GM23338 (cell line): ENCODE measurements at regions not wholly inside any gene's neighbourhood (a gene's known extent, or its start where the extent isn't known, plus 50 kb on each side); places are given as distances from the start of the nearest gene placed in this dataset.
"Not testable (repeated sequence)": the region's sequence is repeated elsewhere in the genome, so short reads cannot be mapped to it uniquely, and the experiment has no call there.

Experiments
- ATAC-seq: fragments of 200-7000 bp; cut with Tn5 transposase; 3 replicates; pipeline ENCODE4 v1.9.1; 2020
- DNase-seq: peaks from one replicate; pipeline ENCODE4 v3.0.0-alpha.2; 2015; ENCODE audit warnings: low spot score
- H2AFZ ChIP-seq: fragments of 200-600 bp; sonication (generic); 2 replicates; pipeline ENCODE4 v1.8.0; 2016; ENCODE audit warnings: antibody characterized with exemption, mild to moderate bottlenecking, moderate library complexity
- H3F3A ChIP-seq: fragments of 200-600 bp; sonication (generic); replicated peaks from 2 replicates; pipeline ENCODE4 v1.8.0; 2017; ENCODE audit warnings: antibody characterized with exemption, mixed run types, low read depth
- H3K27ac ChIP-seq: fragments of 200-600 bp; sonication (generic); 2 replicates; pipeline ENCODE4 v1.6.1; 2016; ENCODE audit warnings: low read depth
- H3K27me3 ChIP-seq: fragments of 200-600 bp; sonication (generic); 2 replicates; pipeline ENCODE4 v1.8.0; 2016; ENCODE audit warnings: mild to moderate bottlenecking, mixed run types, moderate library complexity; ENCODE audit not compliant: insufficient read depth
- H3K36me3 ChIP-seq: fragments of 200-600 bp; sonication (generic); 2 replicates; pipeline ENCODE4 v1.8.0; 2016; ENCODE audit warnings: mild to moderate bottlenecking; ENCODE audit not compliant: insufficient read depth
- H3K4me1 ChIP-seq: fragments of 200-600 bp; sonication (generic); 2 replicates; pipeline ENCODE4 v1.8.0; 2016; ENCODE audit warnings: mild to moderate bottlenecking, moderate library complexity; ENCODE audit not compliant: insufficient read depth
- H3K4me2 ChIP-seq: fragments of 200-600 bp; sonication (generic); 2 replicates; pipeline ENCODE4 v1.7.1; 2017; ENCODE audit warnings: mixed run types
- H3K4me3 ChIP-seq: fragments of 200-600 bp; sonication (generic); 2 replicates; pipeline ENCODE4 v1.6.1; 2016; ENCODE audit warnings: mixed run types
- H3K79me2 ChIP-seq: fragments of 200-600 bp; sonication (generic); replicated peaks from 2 replicates; pipeline ENCODE4 v1.8.0; 2017; ENCODE audit warnings: mild to moderate bottlenecking; ENCODE audit not compliant: insufficient read depth
- H3K9me2 ChIP-seq: fragments of 200-600 bp; sonication (generic); 2 replicates; pipeline ENCODE4 v1.8.0; 2017; ENCODE audit not compliant: insufficient read depth
- H4K20me1 ChIP-seq: fragments of 200-600 bp; sonication (generic); replicated peaks from 2 replicates; pipeline ENCODE4 v1.8.0; 2017; ENCODE audit warnings: mild to moderate bottlenecking; ENCODE audit not compliant: insufficient read depth
- H3K27ac Mint-ChIP-seq: 2 replicates; pipeline ENCODE4 v1.8.0; 2020; ENCODE audit warnings: inconsistent platforms, mild to moderate bottlenecking, moderate library complexity, mixed read lengths
- H3K27me3 Mint-ChIP-seq: 3 replicates; pipeline ENCODE4 v1.8.0; 2022; ENCODE audit warnings: low read depth, mild to moderate bottlenecking, moderate library complexity, mixed read lengths, inconsistent platforms; ENCODE audit not compliant: insufficient read depth, poor library complexity
- H3K36me3 Mint-ChIP-seq: 3 replicates; pipeline ENCODE4 v1.8.0; 2021; ENCODE audit warnings: low read depth, mild to moderate bottlenecking, inconsistent platforms, moderate library complexity, mixed read lengths
- H3K4me1 Mint-ChIP-seq: 3 replicates; pipeline ENCODE4 v1.8.0; 2020; ENCODE audit warnings: mild to moderate bottlenecking, inconsistent platforms, mixed read lengths
- H3K4me3 Mint-ChIP-seq: 3 replicates; pipeline ENCODE4 v1.8.0; 2021; ENCODE audit warnings: moderate library complexity, mild to moderate bottlenecking, inconsistent platforms, mixed read lengths
- H3K9me3 Mint-ChIP-seq: 3 replicates; pipeline ENCODE4 v1.8.0; 2020; ENCODE audit warnings: moderate library complexity, mild to moderate bottlenecking, inconsistent platforms, mixed read lengths
- CREB1 ChIP-seq: fragments of 250-450 bp; sonication (Bioruptor Pico); IDR thresholded peaks from 2 replicates; pipeline ENCODE4 v1.5.0; 2020; ENCODE audit warnings: low read depth, mild to moderate bottlenecking, moderate library complexity
- EZH2 ChIP-seq: fragments of 200-600 bp; sonication (generic); IDR thresholded peaks from one replicate; pipeline ENCODE4 v1.8.0; 2017; ENCODE audit warnings: antibody characterized with exemption, mild to moderate bottlenecking, low read depth; ENCODE audit not compliant: unreplicated experiment
- JUNB ChIP-seq: IDR thresholded peaks from one replicate; pipeline ENCODE4 v1.6.1; 2016; ENCODE audit warnings: antibody characterized with exemption; ENCODE audit not compliant: unreplicated experiment
- NANOG ChIP-seq: IDR thresholded peaks from 2 replicates; pipeline ENCODE4 v1.6.1; 2016; ENCODE audit warnings: antibody characterized with exemption, borderline replicate concordance
- POLR2AphosphoS5 ChIP-seq: IDR thresholded peaks from 2 replicates; pipeline ENCODE4 v1.6.1; 2016; ENCODE audit warnings: antibody characterized with exemption, low read depth
- ZNF114 ChIP-seq: fragments of 250-450 bp; sonication (Bioruptor Pico); IDR thresholded peaks from 2 replicates; pipeline ENCODE4 v1.5.0; 2020; ENCODE audit warnings: mild to moderate bottlenecking, moderate library complexity
- TF ChIP-seq, protein P1 (sequence below): IDR thresholded peaks from 2 replicates; pipeline ENCODE4 v1.6.1; 2016; ENCODE audit warnings: antibody characterized with exemption

DNA sequence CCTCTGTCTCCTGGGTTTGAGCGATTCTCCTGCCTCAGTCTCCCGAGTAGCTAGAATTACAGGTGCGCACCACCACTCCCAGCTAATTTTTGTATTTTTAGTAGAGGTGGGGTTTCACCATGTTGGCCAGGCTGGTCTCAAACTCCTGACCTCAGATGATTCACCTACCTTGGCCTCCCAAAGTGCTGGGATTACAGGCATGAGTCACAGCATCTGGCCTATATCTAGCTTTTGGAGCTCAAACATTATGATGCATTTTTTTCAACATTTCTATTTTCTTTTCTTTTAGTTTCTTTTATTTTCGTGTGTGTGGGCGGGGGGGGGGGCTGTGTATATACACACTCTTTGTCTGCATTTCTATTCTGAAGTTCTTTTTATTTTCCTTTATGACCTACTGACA is 85.6 kb upstream of the PEG3 start:
- H3K36me3 ChIP-seq, H3K79me2 ChIP-seq, H3K4me1 Mint-ChIP-seq, ATAC-seq, H3K9me2 ChIP-seq, H3K27me3 Mint-ChIP-seq, H3K4me3 Mint-ChIP-seq, H3F3A ChIP-seq, H3K4me3 ChIP-seq, DNase-seq, H3K27ac Mint-ChIP-seq, H4K20me1 ChIP-seq, H3K9me3 Mint-ChIP-seq, H3K4me2 ChIP-seq, H3K27ac ChIP-seq, H3K4me1 ChIP-seq, H3K27me3 ChIP-seq, H2AFZ ChIP-seq: not testable (repeated sequence)
- H3K36me3 Mint-ChIP-seq, result peaks cover 41% of the 10 kb centered on the region

DNA sequence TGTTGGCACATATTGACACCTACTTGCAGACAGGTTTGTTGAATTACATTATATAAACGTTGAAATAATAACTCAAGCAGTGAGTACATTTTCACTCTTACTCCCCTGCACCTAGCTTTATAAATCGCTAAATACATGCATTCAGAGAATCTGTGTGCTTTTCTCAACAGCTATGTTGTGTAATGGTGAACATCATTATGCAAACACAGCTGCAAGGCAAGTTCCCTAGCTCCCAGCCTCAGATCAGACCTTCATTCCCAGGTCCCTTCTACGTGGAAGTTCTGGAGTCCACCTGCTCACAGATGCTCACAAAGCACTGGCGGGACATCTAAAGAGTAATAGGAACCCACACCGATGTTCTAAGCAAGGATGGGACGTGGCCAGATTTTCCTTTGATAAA is 86.8 kb upstream of the PEG3 start:
- Mint-ChIP-seq H3K9me3 (no peaks in the 10 kb centered on the region; the same call in none of the 3 replicates), H3K36me3 (peaks cover 43% of the 10 kb centered on the region)
- no peak for DNase-seq

DNA sequence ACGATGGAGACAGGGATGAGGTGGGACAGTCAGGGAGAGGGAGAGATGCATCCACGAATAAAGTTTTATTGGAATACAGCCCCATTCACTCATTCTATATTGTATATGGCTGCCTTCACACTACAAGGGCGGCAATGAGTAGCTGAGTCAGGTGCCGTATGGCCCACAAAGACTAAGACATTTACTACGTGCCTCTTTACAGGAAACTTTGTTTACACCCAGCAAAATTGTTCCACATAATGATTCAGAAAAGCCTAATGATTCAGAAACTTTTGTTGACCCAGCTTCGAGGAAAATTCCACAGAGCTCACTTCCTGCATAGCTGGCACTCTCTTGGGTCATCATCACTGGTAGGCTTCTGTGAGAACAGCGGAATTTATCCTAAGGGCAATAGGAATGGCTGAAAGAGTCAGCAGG is 87.3 kb upstream of the PEG3 start:
- no peaks in the 10 kb centered on the region; the same call in none of the 2 replicates for H3K36me3 ChIP-seq
- no peak overlapping the region for H3K4me2 ChIP-seq
- H3K79me2 ChIP-seq, result no peaks in the 10 kb centered on the region
- no peaks in the 10 kb centered on the region for H3F3A ChIP-seq
- H3K27me3 ChIP-seq, result no peaks in the 10 kb centered on the region
- TF ChIP-seq, protein P1, sequence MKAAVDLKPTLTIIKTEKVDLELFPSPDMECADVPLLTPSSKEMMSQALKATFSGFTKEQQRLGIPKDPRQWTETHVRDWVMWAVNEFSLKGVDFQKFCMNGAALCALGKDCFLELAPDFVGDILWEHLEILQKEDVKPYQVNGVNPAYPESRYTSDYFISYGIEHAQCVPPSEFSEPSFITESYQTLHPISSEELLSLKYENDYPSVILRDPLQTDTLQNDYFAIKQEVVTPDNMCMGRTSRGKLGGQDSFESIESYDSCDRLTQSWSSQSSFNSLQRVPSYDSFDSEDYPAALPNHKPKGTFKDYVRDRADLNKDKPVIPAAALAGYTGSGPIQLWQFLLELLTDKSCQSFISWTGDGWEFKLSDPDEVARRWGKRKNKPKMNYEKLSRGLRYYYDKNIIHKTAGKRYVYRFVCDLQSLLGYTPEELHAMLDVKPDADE, result no peak
- no peaks in the 10 kb centered on the region for H3K9me2 ChIP-seq
- no peak overlapping the region for H3K27ac ChIP-seq
- no peaks in the 10 kb centered on the region for H4K20me1 ChIP-seq
- H3K4me1 ChIP-seq, result no peaks in the 10 kb centered on the region
- no peak for ATAC-seq
- no peak for DNase-seq
- Mint-ChIP-seq H3K4me3 (no peak overlapping the region), H3K27me3 (no peaks in the 10 kb centered on the region), H3K4me1 (no peaks in the 10 kb centered on the region), H3K9me3 (no peaks in the 10 kb centered on the region; the same call in none of the 3 replicates), H3K27ac (no peak overlapping the region), H3K36me3 (peaks cover 47% of the 10 kb centered on the region)
- no peak overlapping the region for H2AFZ ChIP-seq
- H3K4me3 ChIP-seq, result no peak overlapping the region

More for the DNA sequence above, 86.8 kb upstream of the PEG3 start:
- H2AFZ ChIP-seq, result no peak overlapping the region
- no peak overlapping the region for H3K4me3 ChIP-seq
- no peaks in the 10 kb centered on the region; the same call in none of the 2 replicates for H3K36me3 ChIP-seq
- H3K79me2 ChIP-seq, result no peaks in the 10 kb centered on the region
- no peaks in the 10 kb centered on the region for H3F3A ChIP-seq
- Mint-ChIP-seq H3K4me1 (no peaks in the 10 kb centered on the region), H3K4me3 (no peak overlapping the region), H3K27me3 (no peaks in the 10 kb centered on the region), H3K27ac (no peak overlapping the region)
- H4K20me1 ChIP-seq, result no peaks in the 10 kb centered on the region
- no peak overlapping the region for H3K4me2 ChIP-seq
- no peak for ATAC-seq
- H3K27me3 ChIP-seq, result no peaks in the 10 kb centered on the region
- no peaks in the 10 kb centered on the region for H3K4me1 ChIP-seq
- no peak for TF ChIP-seq NANOG
- no peaks in the 10 kb centered on the region for H3K9me2 ChIP-seq
- H3K27ac ChIP-seq, result no peak overlapping the region

DNA sequence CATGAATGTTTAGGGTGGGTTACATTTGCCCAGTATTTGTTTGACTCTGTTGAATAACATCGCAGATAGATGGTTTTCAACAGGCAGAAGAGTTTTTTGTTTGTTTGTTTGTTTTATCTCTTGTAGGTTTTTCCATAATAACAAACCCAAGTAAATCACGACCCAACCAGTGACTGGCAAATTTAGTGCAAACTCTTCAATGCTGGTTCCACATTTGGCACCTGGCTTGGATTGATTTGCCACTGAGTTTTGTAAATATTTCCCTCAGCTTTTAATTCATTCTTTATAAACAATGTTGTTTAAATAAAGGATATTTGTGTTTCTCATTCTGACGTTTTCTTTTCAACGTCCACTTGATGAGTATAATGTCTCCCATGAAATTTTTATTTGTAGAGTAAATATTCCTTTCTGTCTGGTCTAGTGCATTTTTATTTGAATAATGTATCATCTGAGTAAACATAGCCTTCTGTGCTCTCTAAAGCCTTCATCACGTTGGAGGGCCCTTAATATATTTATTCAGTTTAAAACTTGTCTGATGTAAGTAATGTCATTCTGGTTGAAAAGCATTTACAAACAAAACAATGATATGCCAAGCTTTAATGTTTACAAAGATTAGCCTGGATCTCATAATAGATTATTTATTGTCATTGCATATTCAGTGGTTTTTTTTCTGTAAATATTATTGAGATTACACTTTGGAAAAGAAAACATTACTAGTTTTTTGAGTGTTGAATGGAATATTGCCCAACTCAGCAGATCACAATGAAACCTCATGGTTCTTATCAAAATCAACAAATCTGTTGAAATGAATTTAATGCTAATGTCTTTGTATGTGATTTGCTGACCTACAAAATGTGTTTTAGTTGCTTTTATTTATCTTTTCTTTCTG is 90.4 kb upstream of the PEG3 start:
- no peak overlapping the region for H3K4me3 Mint-ChIP-seq
- H3K4me1 Mint-ChIP-seq, result no peaks in the 10 kb centered on the region
- Histone ChIP-seq H3F3A (no peaks in the 10 kb centered on the region), H2AFZ (no peak overlapping the region), H3K4me3 (no peak overlapping the region), H3K27ac (no peak overlapping the region), H3K4me2 (no peak overlapping the region), H3K27me3 (no peaks in the 10 kb centered on the region), H4K20me1 (no peaks in the 10 kb centered on the region), H3K79me2 (no peaks in the 10 kb centered on the region), H3K4me1 (no peaks in the 10 kb centered on the region), H3K9me2 (no peaks in the 10 kb centered on the region), H3K36me3 (no peaks in the 10 kb centered on the region; the same call in none of the 2 replicates)
- peaks cover 2% of the 10 kb centered on the region for H3K27me3 Mint-ChIP-seq
- no peak for ATAC-seq
- H3K27ac Mint-ChIP-seq, result no peak overlapping the region
- DNase-seq, result no peak
- H3K9me3 Mint-ChIP-seq, result no peaks in the 10 kb centered on the region; the same call in none of the 3 replicates
- H3K36me3 Mint-ChIP-seq, result peaks cover 39% of the 10 kb centered on the region
- no peak for TF ChIP-seq JUNB
- TF ChIP-seq ZNF114 (CRISPR knock-in tag), result no peak
- TF ChIP-seq, protein P1, result no peak
- no peak for TF ChIP-seq POLR2AphosphoS5
- TF ChIP-seq CREB1 (CRISPR knock-in tag), result no peak
- no peak for TF ChIP-seq EZH2
- TF ChIP-seq NANOG, result no peak
